Activated CD4-positive, alpha-beta T cell treated with anti-CD3 and anti-CD28 coated beads, Interleukin-2, amount 50 U/mL, for 1 hour (primary cell): ENCODE measurements at regions not wholly inside any gene's neighbourhood (a gene's known extent, or its start where the extent isn't known, plus 50 kb on each side); places are given as distances from the start of the nearest gene placed in this dataset.
"Not testable (repeated sequence)": the region's sequence is repeated elsewhere in the genome, so short reads cannot be mapped to it uniquely, and the experiment has no call there.

Experiments
- DNase-seq: peaks from one replicate; pipeline ENCODE4 v3.0.0-alpha.2; 2020

DNA sequence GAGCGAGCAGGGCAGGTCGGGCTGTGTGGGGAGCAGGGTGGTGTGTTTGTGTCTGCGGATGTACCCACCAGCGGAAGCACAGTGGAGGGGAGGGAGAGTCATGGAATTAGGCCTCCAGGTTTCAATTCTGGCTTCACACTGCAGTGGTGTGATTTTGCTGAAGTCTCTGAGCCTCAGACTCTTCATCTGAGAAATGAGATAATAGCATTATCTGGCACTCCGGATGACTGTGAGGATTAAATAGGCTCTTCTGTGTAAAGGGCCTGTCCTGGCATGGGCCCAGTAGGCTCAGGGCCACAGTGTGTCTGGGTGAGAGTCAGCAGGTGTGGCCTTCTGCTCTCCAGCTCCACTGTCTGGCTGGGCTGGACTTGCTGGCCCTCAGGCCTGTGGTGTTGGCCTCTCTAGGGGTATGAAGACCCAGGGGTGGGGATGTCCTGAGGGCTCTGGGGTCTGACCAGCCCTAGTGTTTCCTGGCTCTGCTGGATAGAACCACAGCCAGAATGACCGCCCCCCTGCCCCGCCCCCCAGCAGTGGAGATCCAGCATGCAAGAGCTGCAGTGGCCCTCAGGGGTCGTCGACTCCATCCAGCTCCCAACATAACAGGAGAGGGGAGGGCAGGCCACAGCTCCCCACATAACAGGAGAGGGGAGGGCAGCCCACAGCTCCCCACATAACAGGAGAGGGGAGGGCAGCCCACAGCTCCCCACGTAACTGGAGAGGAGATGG, 178.6 kb downstream of the RPS24 start:
- no peak for DNase-seq

DNA sequence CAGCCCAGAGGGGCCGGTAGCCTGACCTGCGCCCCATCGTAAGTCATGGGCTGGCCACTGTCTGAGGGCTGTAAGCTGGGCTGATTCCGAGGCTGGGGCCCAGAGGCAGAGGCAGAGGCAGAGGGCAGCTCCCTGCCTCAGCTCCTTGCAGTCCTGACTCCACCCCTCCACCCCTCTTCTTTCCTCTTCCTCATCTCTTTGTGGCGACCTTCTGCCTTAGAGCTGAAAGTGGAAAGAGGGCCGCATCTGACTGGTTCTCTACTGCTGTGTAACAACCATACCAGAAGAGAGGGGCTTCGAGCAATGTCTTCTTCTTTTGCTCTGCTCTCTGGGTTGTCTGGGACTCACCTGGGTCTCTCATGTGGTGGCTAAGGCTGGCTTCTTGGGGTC, 179.1 kb downstream of the RPS24 start:
- no peak for DNase-seq

DNA sequence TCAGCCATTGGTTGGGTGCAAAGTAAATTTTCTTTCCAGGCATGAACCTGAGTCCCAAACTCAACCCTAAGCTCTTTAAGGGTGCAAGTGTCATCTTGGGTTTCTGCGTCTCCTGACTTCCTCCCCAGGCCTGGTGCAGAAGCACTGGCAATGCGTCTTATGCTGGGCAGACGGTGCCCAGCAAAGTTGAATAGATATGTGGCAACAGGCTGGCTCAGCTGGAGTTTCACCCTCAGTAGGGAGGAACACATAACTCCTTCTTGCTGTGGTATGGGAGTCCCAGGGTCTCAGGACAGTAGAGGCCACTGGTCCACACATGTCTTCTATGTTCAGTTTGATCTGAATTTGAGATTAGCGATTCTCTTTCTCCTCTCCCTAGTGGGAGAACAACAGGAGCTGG, 181.3 kb downstream of the RPS24 start:
- DNase-seq: no peak

DNA sequence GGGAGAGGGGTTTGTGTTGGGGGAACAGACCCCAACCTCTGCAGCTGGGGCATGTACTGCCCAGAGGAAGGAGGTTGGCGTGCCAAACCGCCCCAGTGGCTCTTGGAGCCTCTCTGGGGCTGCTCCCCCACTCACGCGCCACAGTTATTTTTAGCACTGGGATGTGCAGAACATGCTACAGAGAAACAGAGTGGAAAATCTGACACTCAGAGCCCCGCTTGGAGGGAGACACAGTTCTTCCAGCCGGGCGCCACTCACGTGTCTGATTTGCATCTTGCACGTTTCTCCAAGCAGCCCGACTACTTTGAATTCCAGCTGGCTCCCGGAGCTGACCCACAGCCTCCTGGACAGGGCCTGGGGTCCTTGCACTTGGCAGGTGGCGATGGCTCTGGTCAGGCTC, 182.0 kb downstream of the RPS24 start:
- no peak for DNase-seq

DNA sequence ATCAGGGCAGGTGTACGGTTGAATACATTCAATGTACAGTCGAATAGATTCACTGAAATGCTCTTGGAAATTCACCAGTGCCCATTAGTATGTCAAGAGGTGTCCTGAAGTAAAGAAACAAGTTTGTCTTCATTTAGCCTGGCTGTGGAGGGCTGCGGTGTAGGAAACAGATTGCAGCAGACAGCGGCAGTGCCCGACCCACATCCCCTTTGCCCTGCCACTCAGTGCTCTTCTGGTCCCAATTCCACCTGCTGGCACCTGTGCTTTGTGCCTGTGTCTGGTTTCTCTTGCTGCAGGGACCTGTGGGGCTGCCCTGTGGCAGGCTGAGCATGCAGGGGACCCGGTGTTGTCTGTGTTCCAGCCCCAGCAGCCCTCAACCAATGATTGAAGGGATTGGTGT, 183.7 kb downstream of the RPS24 start:
- DNase-seq: no peak

DNA sequence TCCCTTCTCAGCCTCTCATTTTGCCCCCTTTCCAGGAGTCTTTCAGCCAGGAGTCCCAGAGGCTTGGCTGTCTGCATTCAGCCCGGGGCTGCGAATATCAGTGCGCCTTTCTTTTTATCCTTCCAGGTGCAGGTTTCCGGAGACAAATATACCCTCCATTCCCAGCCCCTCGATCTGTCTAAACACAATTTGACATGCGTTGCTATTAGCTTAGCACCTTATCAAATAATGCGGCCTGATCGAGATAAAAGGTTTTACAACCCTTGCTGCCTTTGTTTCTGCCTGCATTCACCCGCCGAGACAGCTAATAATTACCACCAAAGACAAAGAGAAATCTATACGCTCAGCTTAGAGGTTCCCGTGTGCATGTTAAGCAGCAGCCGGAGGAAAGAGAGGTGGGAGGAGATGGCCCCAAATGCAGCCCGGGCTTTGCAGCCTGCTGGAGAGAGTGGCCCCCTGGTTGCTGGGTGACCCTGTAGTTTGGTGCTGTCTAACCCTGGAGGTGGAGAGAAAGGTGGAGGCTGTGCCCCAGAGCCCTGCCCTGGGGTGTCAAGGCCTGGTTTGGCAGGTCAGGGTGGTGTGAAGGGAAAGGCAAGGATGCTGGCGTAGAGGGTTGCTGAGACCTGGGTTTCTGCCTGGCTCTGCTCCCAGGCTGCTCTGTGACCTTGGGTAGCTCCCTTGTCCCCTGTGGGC, 185.3 kb downstream of the RPS24 start:
- no peak for DNase-seq

DNA sequence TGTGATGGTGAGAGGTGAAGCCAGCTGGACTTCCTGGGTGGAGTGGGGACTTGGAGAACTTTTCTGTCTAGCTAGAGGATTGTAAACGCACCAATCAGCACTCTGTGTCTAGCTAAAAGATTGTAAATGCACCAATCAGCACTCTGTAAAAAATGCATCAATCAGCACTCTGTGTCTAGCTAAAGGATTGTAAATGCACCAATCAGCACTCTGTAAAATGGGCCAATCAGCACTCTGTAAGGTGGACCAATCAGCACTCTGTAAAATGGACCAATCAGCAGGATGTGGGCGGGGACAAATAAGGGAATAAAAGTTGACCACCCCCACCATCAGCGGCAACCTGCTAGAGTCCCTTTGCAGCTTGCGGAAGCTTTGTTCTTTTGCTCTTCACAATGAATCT, 185.9 kb downstream of the RPS24 start:
- DNase-seq: not testable (repeated sequence)

DNA sequence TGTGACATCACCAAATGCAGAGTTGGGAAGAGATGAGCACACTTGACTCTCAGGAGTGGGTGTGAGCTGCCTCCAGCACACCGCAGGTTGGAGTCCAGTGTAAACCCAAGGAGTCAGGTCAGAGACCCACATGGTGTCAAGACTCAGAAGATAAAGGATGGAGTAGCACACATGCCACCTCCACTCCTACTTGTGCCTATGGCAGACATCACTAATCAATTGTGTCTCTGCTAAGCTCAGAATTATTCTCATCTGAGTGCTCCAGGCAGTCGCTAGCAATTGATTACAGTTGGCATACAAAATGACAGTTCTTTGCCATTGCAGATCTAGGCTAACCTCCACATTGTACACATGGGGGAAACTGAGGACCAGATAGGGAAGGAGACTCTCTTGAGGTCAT, 187.1 kb downstream of the RPS24 start:
- no peak for DNase-seq

DNA sequence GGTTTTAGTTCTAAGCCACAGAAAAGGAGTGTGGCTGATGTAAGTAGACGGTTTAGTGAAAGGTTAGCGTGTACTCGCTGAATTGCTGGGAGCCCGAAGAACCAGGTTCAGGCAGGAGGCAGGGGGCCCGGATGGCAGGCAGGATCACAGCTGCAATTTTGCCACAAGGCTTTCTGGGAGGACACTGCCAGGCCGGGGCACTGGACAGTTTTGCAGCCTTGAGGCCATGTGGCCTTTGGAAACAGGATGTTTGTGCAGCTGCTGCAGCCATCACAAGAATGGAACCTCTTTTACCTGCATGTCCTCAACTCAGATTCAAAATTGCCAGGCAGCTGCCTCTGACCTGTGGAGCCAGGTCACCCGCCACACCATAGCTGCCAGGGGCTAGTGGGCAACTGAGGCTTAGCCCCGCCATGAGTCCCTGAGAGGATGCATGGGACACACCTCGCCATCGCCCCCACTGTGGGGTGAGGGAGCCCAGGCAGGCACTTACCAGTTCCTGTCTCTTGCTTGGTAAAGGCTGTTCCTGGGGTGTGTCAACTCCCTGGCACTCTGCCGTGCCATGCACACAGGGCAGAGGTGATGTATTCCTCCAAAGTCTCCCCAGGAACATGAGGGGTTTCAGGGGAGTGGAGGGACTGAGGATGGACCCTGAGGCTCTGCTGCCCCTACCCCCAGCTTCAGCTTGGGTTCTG, 188.6 kb downstream of the RPS24 start:
- no peak for DNase-seq

DNA sequence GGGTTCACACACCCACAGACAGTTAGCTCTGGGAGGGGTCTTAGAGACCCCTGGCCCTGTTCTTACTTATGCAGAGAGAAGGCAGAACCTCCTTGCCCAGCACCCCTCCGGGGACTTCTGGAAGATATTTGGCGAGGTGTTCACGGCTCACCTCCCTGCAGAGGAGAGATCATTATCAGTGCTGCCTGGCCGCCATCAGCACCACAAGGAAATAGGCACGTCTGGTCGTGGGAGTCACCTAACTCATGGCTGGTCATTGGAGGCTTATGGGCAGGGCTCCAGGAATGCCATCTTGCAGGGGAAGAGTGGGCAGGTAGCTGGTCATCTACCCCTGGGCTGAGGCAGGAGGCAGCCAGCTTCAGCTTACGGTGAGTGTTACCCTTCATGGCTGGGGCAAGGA, 189.4 kb downstream of the RPS24 start:
- DNase-seq: no peak

DNA sequence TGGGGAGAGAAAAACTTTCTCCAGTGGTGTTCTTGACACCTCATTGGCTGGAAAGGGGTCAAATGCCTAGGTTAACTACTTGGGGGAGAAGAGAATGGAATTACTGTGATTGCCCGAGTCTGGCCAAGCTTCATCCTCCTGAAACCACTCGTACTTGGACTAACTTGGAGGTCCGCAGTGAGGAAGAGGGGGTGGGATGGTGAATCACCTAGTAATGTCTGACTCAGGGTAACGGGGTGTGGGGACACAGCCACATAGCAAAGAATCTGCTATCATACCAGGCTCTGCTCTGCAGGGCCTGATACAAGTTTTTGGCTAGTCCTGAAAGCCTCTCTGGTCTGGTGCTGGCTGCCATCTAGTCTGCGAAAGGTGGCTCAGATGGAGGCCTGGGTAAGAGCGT, 190.9 kb downstream of the RPS24 start:
- no peak for DNase-seq

DNA sequence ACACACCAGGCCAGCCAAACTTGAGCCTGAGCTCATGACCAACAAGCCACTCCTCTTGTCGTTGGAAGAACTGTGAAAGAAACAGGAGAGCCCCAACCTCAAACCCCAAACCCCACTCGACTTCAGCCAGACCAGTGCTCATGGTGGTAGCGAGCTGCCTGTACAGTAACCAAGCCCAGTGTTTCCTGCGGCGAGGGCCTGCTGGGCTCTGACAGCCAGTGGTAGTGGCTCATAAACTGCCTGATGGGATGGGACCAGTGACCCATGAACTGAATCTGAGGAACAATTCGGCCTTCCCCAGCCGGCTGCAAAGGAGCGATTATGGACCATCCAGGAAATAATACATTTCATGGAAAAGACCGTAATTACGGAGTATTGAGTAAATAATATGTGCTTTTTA, 191.9 kb downstream of the RPS24 start:
- no peak for DNase-seq

DNA sequence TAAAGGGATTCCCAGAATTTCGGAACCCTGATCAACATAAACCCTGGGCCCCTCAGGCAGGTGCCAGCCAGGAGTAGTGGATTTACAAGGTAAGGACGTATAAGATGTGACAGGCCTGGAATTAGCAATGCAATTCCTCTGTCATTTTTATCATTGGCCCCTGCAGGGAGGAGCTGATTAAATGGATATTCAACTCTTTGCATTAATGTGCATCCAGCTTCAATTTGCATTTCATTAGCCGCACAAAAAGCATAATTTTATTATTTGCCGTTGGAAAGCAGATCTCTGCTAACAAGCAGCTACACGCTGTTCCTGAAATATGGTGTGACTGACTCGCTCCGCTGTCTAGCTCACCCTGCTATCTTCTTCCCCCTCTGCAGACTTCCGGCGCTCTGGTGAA, 195.8 kb downstream of the RPS24 start:
- no peak for DNase-seq

DNA sequence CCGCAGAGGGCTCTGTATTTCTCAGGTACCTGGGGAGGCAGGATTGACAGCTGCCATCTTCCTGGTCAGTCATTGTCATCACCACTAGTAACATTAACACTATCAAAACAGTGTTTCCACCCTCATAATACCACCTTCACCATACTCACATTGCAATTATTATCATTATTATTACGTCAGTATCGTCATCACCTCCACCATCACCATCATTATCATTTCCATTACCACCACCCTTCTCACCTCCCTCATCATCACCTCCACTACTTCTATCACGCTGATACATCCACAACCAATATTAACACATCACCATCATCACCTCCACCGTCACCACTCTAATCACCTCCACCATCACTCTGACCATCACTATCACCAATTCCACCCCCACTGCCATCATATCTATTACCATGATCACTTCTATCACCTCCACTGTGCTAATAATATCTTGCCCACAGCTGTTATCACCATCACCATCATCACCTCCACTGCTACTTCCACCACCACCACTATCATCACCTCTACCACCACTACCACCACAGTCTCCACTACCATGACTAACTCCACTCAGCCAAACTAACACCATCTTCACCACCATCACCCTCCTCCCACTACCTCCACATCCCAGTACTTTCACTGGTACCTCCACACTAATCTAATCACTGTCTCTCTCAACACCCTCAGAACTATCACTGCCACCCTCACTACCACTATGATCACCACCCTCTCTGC, 196.4 kb downstream of the RPS24 start:
- no peak for DNase-seq

DNA sequence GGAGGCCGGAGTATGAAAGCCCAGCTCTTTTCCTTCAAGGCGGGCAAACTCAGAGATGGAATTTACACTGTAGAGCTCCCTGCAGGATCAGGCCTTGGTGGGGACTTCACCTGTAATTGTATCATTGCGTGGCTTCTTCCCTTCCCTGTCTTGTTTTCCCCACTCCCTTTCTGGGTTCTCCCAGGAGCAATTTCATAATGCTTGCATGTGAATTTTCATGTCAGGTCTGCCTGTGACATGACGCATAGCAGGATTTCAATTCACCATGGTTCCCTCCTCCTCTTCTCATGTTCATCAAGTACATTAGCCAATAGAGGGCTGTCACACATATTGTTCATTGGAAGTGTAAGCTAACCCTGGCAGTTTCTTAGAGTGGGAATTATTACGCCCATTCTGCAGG, 197.7 kb downstream of the RPS24 start:
- no peak for DNase-seq

DNA sequence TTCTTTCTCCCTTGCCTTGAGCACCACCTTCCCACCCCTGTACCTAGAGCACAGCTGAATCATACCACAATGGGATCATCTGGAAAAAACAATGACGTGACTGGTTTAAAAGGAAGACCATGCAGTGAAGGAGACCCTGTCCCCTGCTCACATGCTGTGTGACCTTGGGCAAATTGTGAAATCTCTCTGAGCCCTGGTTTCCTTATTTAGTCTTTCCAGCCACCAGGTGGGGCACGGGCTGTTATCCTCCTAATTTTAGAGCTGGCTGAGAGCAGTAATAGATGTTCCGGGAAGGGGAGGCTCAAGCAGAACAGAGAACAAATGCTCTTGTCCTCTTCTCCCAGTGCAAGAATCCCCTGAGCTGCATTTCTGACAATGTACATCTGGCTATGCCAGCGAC, 198.3 kb downstream of the RPS24 start:
- no peak for DNase-seq

DNA sequence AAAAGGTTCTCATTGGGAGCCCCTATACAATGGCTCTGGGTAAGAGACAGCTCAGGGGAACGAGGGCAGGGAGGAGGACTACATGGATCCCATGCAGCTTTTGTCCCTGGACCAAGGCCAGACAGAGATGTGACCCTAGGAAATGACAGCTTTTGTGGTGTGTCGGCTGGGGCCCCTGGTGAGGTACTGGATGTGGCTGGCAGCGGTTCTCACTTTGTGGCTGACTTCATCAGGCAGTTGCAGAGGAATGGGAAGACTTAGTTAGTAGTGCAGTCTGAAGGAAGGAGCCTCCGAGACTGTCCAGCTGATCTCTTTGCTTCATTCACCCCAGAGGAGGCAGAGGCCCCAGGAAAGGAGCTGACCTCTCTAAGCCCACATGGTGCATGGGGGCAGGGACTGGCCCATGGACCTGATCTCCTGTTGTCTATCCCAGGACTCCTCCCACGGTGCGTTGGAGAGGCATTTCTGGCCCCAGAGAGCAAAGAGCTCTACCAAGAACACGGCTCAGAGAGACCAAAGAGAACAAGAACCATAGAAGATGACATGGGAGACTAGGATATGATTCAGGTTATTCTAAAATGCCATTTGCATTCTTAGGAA, 202.9 kb downstream of the RPS24 start:
- DNase-seq: no peak

DNA sequence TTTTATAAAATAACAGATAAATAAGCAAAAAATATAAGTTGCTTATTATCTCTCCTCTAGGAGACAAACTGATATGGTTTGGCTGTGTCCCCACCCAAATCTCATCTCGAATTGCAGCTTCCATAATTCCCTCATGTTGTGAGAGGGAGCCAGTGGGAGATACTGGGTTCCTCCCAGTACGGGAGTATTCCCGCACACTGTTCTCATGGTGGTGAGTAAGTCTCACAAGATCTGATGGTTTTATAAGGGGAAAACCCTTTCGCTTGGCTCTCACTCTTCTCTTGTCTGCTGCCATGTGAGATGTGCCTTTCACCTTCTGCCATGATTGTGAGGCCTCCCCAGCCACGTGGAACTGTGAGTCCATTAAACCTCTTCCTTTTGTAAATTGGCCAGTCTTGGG, 204.3 kb downstream of the RPS24 start:
- not testable (repeated sequence) for DNase-seq

DNA sequence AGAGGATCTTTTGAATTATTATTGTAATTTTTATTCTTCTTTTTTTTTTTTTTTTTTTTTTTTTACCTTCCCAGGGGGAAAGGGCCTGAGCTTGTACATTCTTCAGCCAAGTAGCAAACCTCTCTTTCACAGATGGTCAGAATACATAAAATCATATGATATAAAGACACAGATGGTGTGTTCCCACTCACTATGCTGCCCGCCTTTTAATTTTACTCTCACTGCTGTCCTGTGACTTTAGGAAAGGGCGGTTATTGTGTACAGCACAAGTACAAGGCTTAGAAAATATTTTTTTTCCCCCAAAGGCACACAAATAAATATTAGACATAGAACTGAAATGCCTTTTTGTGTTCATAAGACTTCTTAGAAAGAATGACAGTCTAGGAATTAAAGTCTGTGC, 213.6 kb downstream of the RPS24 start:
- DNase-seq: no peak

DNA sequence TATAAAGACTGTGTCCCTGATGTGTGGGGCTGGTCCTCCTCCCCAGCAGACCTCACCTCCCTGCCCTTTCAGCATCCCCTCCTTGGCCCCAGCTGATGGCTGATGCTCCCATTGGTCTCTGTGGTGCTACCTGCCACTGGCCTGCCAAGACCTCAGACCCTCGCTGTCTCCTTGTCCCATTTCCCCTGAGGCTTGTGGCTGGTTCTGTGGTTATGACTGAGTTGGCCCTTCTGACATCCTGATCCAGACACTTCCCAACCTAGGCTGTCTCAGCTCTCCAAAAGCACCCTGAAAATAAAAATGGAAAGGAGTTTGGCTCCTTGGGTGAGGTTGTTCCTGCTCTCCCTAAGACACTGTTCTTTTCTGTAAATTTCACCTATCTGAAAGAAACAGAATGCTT, 214.2 kb downstream of the RPS24 start:
- DNase-seq: no peak

DNA sequence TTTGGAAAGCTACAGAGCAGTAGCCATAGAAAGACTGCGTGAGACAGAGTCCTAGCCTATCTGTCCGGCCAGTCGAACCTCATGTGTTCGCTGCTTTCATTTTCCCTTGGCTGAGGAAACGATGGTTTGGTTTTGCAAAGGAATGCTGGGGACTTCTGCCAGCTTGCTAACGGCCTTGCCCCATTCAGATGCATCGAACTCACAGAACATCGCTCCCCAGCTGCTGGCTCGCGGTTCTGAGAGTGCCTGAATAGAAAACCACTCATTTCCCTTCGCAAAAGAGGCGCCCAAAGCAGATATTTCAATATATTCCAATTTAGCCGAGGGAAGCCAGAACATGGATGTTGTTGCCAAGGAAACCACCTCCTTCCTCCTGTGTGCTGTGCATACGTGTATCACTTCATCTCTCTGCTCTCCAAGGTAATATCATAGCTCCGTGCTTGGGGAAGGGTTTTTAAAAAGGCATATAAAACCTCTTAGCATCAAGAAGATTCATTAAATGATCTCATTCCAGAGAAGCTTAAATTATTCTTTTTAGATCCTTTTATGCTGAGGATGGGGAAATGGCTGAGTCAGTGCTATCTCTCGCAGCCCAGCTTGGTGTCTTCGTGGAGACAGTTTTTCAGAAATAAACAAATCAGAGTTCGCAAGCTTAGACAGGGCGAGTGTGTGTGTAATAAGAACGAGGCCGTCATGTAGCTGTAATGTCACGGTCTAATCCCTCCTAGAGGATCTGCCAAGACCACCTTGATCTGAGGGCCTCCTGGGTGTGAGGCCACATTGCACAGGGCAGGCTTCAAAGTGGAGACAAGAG, 215.2 kb downstream of the RPS24 start:
- DNase-seq: no peak

DNA sequence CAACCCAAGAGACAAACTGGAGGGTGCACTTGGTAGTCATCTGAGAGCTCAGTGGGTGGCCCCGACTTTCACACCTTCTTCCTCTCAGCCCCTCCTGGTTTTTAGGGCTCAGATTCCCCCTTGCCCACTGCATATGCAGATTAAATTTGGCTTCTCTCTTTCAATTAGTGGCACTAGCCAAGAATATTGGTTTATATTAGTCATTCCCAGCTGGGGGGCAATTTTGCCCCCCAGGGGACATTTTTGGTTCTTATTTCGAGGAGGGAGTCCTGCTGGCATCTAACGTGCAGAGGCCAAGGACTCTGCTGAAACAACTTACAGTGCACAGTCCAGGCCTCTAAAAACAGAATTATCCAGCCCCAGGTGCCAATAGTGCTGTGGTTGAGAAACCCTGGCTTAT, 216.0 kb downstream of the RPS24 start:
- no peak for DNase-seq
